ENCODE measurements at regions not wholly inside any gene's neighbourhood (a gene's known extent, or its start where the extent isn't known, plus 50 kb on each side); places are given as distances from the start of the nearest gene placed in this dataset.

GRCh38 chr9:13586587-13587374 is 307.3 kb upstream of the MPDZ start:
- no peak for DNase-seq

DNA sequence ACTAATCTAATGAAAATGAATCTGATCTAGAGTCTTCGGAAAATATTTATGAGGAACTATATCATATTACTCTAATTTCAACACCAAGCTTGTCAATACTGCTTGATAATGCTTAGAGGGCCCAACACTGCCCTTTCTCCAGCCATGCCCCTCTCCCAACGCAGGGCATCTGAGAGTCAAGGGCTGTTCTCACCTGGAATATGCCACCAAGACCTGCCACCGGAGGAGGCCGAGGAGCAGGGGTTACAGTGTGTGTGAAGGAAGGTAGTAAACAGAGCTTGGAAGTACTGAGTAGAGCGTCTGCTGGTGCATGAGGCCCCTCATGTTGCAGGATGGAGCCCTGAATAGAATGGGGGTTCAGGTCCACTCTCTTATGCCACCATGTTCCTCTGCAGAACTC is 301.3 kb upstream of the MPDZ start:
- no peak for DNase-seq

DNA sequence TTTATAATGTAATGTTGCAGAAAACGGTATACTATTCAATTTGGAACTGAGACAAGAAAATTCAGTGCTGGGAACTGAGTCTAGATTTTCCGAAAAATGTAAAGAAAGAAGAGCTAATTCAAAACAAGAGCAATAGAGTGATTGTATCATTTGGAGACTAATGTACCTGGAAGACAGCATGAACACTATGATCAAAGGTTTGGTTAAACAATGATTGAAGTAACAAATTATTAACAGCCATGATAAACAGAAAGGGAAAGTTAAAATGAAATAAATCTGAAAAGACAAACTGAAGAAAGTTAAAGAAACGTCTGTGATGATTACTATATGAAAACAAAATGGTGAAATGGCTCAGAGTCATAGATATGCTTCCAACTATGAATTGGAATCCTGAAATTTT is 300.6 kb upstream of the MPDZ start:
- no peak for DNase-seq

DNA sequence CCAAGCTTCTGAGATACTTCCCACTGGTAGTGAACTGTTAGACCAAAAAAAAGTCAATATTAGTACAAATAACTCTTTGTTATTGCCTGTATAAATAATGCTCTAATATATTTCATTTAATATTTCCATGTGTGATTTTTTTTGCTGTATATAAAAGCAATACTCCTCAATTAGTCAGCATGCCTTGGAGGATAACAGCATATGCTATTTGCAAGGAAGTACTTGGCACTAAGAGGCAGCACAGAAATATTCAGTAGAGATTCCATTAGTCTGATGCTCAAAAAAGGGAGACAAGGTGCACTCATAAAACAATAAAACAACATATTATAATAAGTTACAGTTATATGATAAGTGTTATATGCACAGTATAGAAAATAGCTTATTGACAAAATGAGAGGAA is 296.6 kb upstream of the MPDZ start:
- no peak for DNase-seq

GRCh38 chr9:13575558-13575957 is 296.1 kb upstream of the MPDZ start:
- no peak for DNase-seq

- no peak for DNase-seq
These were observed 290.8 kb upstream of the MPDZ start for GRCh38 chr9:13570068-13570974.

DNA sequence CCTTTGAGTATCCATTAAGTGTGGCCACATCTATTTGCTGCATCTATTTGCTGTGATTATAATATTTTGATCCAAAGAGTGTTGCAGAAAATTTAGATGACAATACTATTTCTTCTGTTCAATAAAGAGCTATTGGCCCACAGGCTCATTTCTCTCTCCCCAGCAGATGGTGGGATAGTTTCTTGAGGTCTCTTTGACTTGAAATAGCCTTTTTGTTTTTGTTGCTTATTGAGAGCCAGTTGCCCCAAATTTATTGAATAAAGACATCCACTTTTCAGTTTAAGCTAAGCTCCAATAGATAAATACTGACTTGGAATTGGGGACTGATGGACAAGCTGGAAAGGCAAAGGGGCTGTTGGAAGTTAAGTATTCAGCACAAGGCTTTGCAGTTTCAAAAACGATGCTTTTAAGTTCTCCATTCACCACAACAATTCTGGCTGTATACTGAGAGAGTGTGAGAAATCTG is 290.1 kb upstream of the MPDZ start:
- no peak for DNase-seq

DNA sequence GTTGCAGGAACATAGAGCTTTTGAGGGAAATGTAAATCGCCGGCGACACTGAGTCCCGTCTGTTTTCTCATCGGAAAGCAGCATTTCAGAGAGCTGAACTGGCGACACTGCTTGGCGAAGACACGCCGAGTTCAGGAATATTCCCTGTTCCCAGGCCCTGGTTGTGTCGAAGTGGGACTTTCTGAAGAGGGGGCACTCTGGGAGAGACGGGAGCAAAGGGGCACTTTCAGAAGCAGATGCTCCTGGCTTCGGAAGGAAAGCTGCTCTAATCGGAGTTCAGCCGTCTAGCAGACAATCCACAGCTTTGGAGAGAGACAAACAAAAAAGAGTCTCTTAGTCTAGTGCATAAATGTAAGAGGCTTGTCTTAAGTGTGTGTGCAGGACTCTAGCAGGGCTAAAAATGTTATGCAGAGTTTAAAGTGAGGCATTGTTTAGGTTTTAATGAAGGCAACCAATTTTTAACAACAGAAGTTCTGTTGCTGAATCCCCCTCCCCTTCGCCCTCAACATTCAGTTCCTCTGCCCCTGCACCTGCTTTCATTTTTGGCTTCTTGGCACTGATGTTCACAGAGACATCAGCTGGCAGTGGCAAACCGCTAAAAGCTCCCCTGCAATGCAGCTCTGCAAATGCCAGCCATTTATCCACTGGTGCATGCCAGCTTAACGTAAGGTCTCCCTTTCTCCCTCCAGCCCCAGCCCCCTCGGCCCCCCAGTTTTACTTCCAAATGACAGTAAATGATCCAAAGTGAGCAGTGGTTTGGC is 289.5 kb upstream of the MPDZ start:
- DNase-seq, result no peak

- no peak for DNase-seq
These were observed 288.9 kb upstream of the MPDZ start for GRCh38 chr9:13568405-13568804.

GRCh38 chr9:13567833-13568232 is 288.3 kb upstream of the MPDZ start:
- DNase-seq, result no peak

- DNase-seq, result no peak
These were observed 278.3 kb upstream of the MPDZ start for GRCh38 chr9:13557746-13558145.

- no peak for DNase-seq
These were observed 277.2 kb upstream of the MPDZ start for GRCh38 chr9:13556656-13557055.

GRCh38 chr9:13555989-13556500 is 276.6 kb upstream of the MPDZ start:
- no peak for DNase-seq

DNA sequence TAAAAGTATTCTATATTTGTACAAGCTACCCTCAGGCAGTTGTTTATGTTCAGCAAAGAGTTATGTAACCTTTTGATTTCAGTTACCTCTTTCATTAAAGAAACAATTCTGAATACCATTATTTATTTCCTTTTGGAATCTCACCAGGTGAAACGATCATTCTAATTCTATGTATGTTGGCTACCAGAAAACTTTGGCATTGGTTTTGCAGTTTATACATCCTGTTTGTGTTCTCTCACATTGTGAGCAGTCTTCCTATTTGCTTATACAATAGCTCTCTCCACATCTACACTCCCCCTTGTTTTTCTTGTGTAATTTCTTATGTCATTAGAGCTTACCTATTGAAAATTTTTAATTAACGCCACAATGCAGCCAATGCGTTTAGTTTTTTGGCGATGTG is 276.0 kb upstream of the MPDZ start:
- no peak for DNase-seq

DNA sequence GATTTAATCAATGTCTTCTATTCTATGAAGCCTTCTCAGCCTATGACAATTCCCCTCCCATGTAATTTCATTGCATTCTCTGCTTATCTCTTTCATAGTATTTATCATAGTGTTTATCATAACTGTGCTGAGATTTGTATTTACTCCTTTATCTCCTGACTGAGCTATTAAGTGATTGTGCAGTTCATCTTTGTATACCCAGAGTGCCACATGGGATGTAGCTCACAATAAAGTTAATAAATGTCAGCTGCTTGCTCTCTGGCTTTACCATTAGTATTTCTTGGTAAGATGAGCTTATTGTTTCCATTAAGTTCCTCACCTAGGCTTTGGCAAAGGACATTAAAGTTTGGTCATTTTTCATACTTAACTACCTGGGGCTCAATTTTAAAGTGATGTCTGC is 275.1 kb upstream of the MPDZ start:
- no peak for DNase-seq

GRCh38 chr9:13552606-13553215 is 273.2 kb upstream of the MPDZ start:
- DNase-seq, result no peak

GRCh38 chr9:13550519-13550918 is 271.0 kb upstream of the MPDZ start:
- DNase-seq, result no peak

DNA sequence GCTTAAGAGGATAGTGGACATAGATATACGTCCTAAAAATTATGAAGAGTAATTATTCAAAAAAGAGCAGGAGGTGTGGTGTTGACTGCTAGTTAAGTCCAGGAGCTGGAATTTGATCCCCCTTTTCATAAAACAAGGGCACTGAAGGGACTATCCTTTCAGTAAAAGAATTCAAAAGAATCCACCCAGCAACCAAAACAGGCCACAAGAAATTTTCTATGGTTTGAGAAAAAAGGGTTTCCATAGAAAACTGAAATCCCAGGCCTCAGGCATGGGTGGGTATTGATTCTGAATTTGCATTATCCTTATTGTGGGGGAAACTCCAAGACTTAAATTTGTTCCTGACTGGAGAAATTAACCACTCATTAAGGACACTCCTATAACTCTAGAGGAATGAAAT is 269.0 kb upstream of the MPDZ start:
- DNase-seq, result no peak

DNA sequence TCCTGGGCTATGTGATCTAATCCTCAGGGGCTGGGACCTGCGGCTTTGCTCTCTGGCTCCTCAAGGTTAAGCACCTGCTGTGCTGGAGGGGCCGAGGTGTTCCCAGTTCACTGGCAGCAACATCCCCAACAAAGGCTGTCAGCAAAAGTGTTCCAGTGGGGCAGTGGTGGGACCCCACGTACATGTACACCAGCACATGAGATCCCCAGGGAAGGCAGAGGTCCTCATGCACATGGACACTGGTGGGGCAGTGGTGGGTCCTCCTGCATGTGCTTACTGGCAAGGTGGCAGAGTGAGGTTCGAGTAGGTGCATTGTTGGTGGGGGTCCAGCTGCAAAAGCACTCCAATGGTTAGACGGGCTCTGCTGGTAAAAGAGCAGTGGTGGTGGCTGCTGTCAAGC is 255.6 kb upstream of the MPDZ start:
- no peak for DNase-seq

- no peak for DNase-seq
These were observed 254.5 kb upstream of the MPDZ start for GRCh38 chr9:13534006-13534405.

DNA sequence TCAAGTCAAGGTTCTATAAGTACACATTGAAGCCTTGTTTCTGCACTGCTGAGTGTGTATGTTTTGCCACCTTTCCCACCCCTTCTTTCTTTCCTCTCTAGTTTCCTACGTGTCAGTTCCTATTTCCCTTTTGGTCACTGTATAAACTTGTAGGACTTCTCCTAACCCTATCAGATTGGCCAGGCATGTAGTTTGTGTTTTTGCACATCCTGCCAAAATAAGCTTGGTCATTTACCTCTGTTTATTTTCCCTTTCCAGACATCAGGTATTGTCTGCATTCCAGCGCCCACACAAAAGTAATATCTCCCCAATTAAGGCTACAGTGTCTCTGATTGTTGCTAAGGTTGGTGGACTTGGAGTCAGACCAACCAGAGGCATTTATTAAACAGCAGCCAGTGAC is 252.9 kb upstream of the MPDZ start:
- no peak for DNase-seq

GRCh38 chr9:13529321-13530104 is 250.0 kb upstream of the MPDZ start:
- no peak for DNase-seq
